Fibroblast of pulmonary artery (primary cell): ENCODE measurements at regions not wholly inside any gene's neighbourhood (a gene's known extent, or its start where the extent isn't known, plus 50 kb on each side); places are given as distances from the start of the nearest gene placed in this dataset.

Source experiments
- DNase-seq: peaks from one replicate; pipeline ENCODE4 v3.0.0-alpha.2; 2010; ENCODE audit warnings: low read depth
- H3K4me3 ChIP-seq: replicated peaks from 2 replicates; pipeline ENCODE4 v1.5.1; 2011; ENCODE audit warnings: low read depth, mild to moderate bottlenecking, control low read depth, low read length, moderate library complexity
- CTCF ChIP-seq: IDR thresholded peaks from 2 replicates; pipeline ENCODE4 v1.5.1; 2011; ENCODE audit warnings: mild to moderate bottlenecking, control low read depth, low read length, inconsistent platforms; ENCODE audit errors: missing control alignments

GRCh38 chr14:34362641-34363251 lies 99.3 kb downstream of the SPTSSA start:
- TF ChIP-seq CTCF = no peak
- DNase-seq = no peak
- no peak overlapping the region for H3K4me3 ChIP-seq

DNA sequence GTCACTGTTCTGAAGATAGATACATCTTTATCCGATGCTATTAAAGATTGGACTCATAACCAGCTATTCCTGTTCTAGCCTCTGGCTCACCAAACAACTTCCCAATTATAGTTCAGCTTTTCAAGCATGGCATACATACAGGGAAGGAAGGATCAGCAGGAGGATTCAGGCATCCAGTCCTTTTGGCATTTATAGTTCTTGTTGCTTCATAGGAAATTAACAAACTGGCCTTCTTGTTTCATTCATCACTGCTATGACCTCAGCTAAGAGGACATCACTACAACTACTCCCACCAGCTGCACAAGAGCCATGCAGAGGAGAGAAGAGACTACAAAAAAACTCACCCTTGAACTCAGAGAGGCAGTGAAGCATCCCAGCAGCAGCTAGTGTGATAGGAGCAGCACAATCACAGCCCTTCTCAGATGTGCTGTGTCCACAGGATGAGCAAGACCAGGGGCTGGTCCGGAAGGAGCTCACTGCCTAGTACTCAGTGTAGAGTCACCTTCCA lies 100.5 kb downstream of the SPTSSA start:
- DNase-seq = peak; percentile 82
- TF ChIP-seq CTCF = no peak
- no peak overlapping the region for H3K4me3 ChIP-seq

DNA sequence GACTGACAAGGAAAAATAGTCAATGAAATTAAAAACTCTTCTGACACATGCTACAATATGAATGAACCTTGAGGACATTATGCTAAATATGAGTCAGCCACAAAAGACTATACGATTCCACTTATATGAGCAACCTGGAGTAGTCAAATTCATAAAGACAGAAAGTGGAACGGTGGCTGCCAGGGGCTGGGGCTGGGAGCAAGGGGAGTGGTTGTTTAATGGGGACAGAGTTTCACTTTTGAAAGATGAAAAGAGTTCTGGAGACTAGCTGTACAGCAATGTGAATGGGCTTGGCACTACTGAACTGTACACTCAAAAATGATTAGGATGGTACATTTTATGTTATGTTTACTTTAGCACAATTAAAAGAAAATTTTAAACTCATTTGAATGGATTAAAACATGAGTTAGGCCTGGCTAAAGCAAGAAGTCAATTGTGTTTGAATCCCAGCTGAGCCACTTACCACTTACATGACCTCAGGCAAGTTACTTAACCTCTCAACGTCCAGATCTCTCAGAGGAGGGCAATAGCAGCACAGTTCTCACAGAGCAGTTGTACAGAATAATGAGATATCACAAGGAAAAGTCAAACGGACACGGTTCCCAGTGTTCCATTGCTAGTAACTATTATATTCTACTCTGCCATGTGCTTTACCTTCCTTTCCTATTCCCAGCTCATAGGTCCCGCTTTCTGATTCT lies 102.5 kb downstream of the SPTSSA start:
- no peak for TF ChIP-seq CTCF
- H3K4me3 ChIP-seq = no peak overlapping the region
- DNase-seq = no peak

DNA sequence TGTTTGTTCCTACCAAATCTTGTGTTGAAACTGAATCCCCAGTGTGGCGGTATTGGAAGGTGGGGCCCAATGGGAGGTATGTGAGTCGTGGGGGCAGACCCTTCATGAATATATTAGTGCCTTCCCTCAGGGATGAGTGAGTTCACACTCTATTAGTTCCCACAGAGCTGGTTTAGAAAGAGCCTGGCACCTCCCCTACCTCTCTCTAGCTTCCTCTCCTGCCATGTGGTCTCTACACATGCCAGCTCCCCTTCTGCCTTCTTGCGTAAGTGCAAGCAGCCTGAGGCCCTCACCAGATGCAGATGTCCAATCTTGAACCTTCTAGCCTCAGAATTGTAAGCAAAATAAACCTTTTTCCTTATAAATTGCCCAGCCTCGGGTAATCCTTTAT lies 105.8 kb downstream of the SPTSSA start:
- TF ChIP-seq CTCF = no peak
- H3K4me3 ChIP-seq = no peak overlapping the region
- peak; percentile 67 for DNase-seq

- no peak for TF ChIP-seq CTCF
- no peak overlapping the region for H3K4me3 ChIP-seq
- peak; percentile 96 for DNase-seq
Measured at GRCh38 chr14:34355584-34356263, 106.3 kb downstream of the SPTSSA start.

DNA sequence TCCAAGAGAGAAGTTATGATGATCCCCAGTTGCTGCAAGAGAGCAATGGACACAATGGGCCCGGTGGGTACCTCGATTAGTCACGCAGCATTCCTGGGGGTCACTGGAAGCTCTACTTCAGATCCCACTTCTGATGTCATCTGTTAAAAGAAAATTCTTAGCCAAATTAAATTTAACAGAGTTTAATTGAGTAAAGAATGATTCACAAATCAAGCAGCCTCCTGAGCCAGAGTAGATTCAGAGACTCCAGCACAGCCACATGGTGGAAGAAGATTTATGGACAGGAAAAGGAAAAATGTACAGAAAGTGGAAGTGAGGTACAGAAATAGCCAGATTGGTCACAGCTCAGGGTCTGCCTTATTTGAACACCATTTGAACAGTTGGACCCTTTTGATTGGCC lies 107.5 kb downstream of the SPTSSA start:
- TF ChIP-seq CTCF = no peak
- no peak overlapping the region for H3K4me3 ChIP-seq
- DNase-seq = no peak
